GM12878 (cell line): ENCODE measurements at regions not wholly inside any gene's neighbourhood (a gene's known extent, or its start where the extent isn't known, plus 50 kb on each side); places are given as distances from the start of the nearest gene placed in this dataset.

Source experiments
- CREB1 ChIP-seq: IDR thresholded peaks from 2 replicates; pipeline ENCODE4 v1.6.1; 2012; ENCODE audit warnings: low read depth, mild to moderate bottlenecking, inconsistent platforms
- CREM ChIP-seq: IDR thresholded peaks from 2 replicates; pipeline ENCODE4 v1.6.1; 2014; ENCODE audit warnings: antibody characterized with exemption, low read depth
- EGR1 ChIP-seq, 2 experiments: IDR thresholded peaks; 1 replicate in 1 of 2; 2 replicates in 1 of 2; pipeline ENCODE4 v1.6.1; 2011 to 2012; ENCODE audit warnings: low read depth in 2 of 2, low read length in 2 of 2, borderline replicate concordance in 1 of 2, mild to moderate bottlenecking in 1 of 2, moderate library complexity in 1 of 2
- EP300 ChIP-seq, 2 experiments: fragments of 150-350 bp in 1 of 2; IDR thresholded peaks; 2 replicates each; pipeline ENCODE4 v1.6.1; 2011 to 2012; ENCODE audit warnings: low read depth in 2 of 2, low read length in 2 of 2, borderline replicate concordance in 1 of 2, improper control_type of control experiment in 1 of 2, inconsistent platforms in 1 of 2; ENCODE audit not compliant: control insufficient read depth in 1 of 2
- ESRRA ChIP-seq: IDR thresholded peaks from 2 replicates; pipeline ENCODE4 v1.6.1; 2012; ENCODE audit warnings: mild to moderate bottlenecking, low read length, improper control_type of control experiment
- EZH2 ChIP-seq: IDR thresholded peaks from 2 replicates; pipeline ENCODE4 v1.6.1; 2012; ENCODE audit warnings: low read depth, mild to moderate bottlenecking, control low read depth, inconsistent platforms, low read length, borderline replicate concordance; ENCODE audit not compliant: control insufficient read depth
- NFYA ChIP-seq: IDR thresholded peaks from 2 replicates; pipeline ENCODE4 v1.6.1; 2011; ENCODE audit warnings: low read depth, mild to moderate bottlenecking, low read length, improper control_type of control experiment, borderline replicate concordance
- NR2C2 ChIP-seq: IDR thresholded peaks from 2 replicates; pipeline ENCODE4 v1.6.1; 2011; ENCODE audit warnings: borderline replicate concordance, low read depth; ENCODE audit not compliant: control insufficient read depth, insufficient read length
- YBX1 ChIP-seq: fragments of 450-650 bp; IDR thresholded peaks from 2 replicates; pipeline ENCODE4 v1.6.1; 2016; ENCODE audit warnings: antibody characterized with exemption
- ZNF207 ChIP-seq: fragments of 450-650 bp; IDR thresholded peaks from 2 replicates; pipeline ENCODE4 v1.6.1; 2014; ENCODE audit warnings: antibody characterized with exemption, mild to moderate bottlenecking, borderline replicate concordance

DNA sequence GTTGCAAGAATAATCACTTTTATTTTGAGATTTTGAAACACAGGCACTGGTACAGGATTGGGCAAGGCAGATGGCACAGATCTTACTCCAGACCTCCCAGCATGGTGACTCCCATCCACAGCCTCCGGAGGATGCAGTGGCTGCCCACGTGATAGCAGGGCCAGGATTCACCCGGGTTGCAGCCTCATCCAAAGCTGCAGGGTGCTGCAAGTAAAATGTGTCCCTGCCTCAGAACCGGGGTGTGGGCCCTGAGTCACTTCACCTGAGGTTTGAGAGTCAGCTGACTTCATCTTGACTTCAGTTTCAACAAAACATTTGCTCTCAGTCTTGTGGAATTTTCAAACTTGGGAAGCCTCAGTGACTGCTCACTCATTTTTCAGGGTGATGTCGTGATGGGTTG, 201.9 kb downstream of the FGF9 start:
- TF ChIP-seq EP300 (IDR thresholded peaks at IDR 0.05; ENCODE audit: borderline replicate concordance in 1 of 2, control insufficient read depth in 1 of 2, low read depth in 2 of 2, low read length in 2 of 2) (no peak), NFYA (no peak), NR2C2 (no peak), EZH2 (no peak), CREB1 (no peak), CREM (no peak), ESRRA (no peak), YBX1 (no peak), ZNF207 (no peak), EGR1 (IDR thresholded peaks at IDR 0.05; ENCODE audit: borderline replicate concordance in 1 of 2, low read depth in 2 of 2, low read length in 2 of 2) (no peak)
